Cardiac septum (tissue), 1 donor: ENCODE measurements at regions not wholly inside any gene's neighbourhood (a gene's known extent, or its start where the extent isn't known, plus 50 kb on each side); places are given as distances from the start of the nearest gene placed in this dataset.

Source experiments
- DNase-seq: peaks from one replicate; pipeline ENCODE4 v3.0.0-alpha.2; 2020; ENCODE audit warnings: low spot score
- intact Hi-C: fragments of 100-400 bp; cut with DNase I; formaldehyde crosslinking; loops from one replicate; pipeline ENCODE4 v1.14.0; 2022
- donor health status: DM: no; HTN: no; CAD: no.

- no peak for DNase-seq
- intact Hi-C loops, result no loop called here
These were observed 370.1 kb downstream of the TMEM161B start for GRCh38 chr5:87898574-87898973.

- intact Hi-C loops, result no loop called here
- no peak for DNase-seq
These were observed 380.5 kb downstream of the TMEM161B start for GRCh38 chr5:87888139-87888538.

- intact Hi-C loops, result no loop called here
- DNase-seq, result no peak
These were observed 381.4 kb downstream of the TMEM161B start for GRCh38 chr5:87887247-87887646.

- intact Hi-C loops, result no loop called here
- DNase-seq, result no peak
These were observed 382.5 kb downstream of the TMEM161B start for GRCh38 chr5:87886164-87886563.

GRCh38 chr5:87885758-87886157 lies 382.9 kb downstream of the TMEM161B start:
- DNase-seq, result no peak
- intact Hi-C loops, result no loop called here

GRCh38 chr5:87877495-87877894 lies 391.1 kb downstream of the TMEM161B start:
- no peak for DNase-seq
- intact Hi-C loops, result no loop called here

GRCh38 chr5:87877023-87877422 lies 391.6 kb downstream of the TMEM161B start:
- intact Hi-C loops, result no loop called here
- no peak for DNase-seq

GRCh38 chr5:87876616-87877015 lies 392.0 kb downstream of the TMEM161B start:
- DNase-seq, result no peak
- intact Hi-C loops, result no loop called here

GRCh38 chr5:87872986-87873385 lies 395.7 kb downstream of the TMEM161B start:
- DNase-seq, result no peak
- intact Hi-C loops, result no loop called here

- no peak for DNase-seq
- intact Hi-C loops, result no loop called here
These were observed 399.9 kb downstream of the TMEM161B start for GRCh38 chr5:87868792-87869191.

- intact Hi-C loops, result no loop called here
- no peak for DNase-seq
These were observed 401.4 kb downstream of the TMEM161B start for GRCh38 chr5:87867281-87867680.

GRCh38 chr5:87853541-87853940 lies 415.1 kb downstream of the TMEM161B start:
- no peak for DNase-seq
- intact Hi-C loops, result no loop called here

GRCh38 chr5:87851603-87852002 lies 417.0 kb downstream of the TMEM161B start:
- no peak for DNase-seq
- intact Hi-C loops, result no loop called here

GRCh38 chr5:87850843-87851242 lies 417.8 kb downstream of the TMEM161B start:
- DNase-seq, result no peak
- intact Hi-C loops, result no loop called here

- intact Hi-C loops, result no loop called here
- no peak for DNase-seq
These were observed 422.9 kb downstream of the TMEM161B start for GRCh38 chr5:87845734-87846133.

- no peak for DNase-seq
- intact Hi-C loops, result no loop called here
These were observed 423.8 kb downstream of the TMEM161B start for GRCh38 chr5:87844866-87845265.

- no peak for DNase-seq
- intact Hi-C loops, result no loop called here
These were observed 424.2 kb downstream of the TMEM161B start for GRCh38 chr5:87844449-87844848.

- intact Hi-C loops, result no loop called here
- DNase-seq, result no peak
These were observed 424.0 kb upstream of the CCNH start for GRCh38 chr5:87836696-87837095.

GRCh38 chr5:87831499-87831898 lies 418.8 kb upstream of the CCNH start:
- DNase-seq, result no peak
- intact Hi-C loops, result no loop called here

GRCh38 chr5:87829217-87829551 lies 416.5 kb upstream of the CCNH start:
- no peak for DNase-seq
- intact Hi-C loops, result no loop called here

- DNase-seq, result no peak
- intact Hi-C loops, result no loop called here
These were observed 416.0 kb upstream of the CCNH start for GRCh38 chr5:87828545-87829216.

GRCh38 chr5:87827539-87827938 lies 414.8 kb upstream of the CCNH start:
- DNase-seq, result no peak
- intact Hi-C loops, result no loop called here
